ENCODE measurements at regions not wholly inside any gene's neighbourhood (a gene's known extent, or its start where the extent isn't known, plus 50 kb on each side); places are given as distances from the start of the nearest gene placed in this dataset.
"Not testable (repeated sequence)": the region's sequence is repeated elsewhere in the genome, so short reads cannot be mapped to it uniquely, and the experiment has no call there.

GRCh38 chr7:98735801-98736200 lies 118.7 kb downstream of the NPTX2 start:
- H3K4me3 ChIP-seq = no peak overlapping the region
- WGBS, 2 donors = 86 to 87% methylated on average over 14 of the region's 14 CpGs
- H3K4me1 ChIP-seq = no peaks in the 10 kb centered on the region
- intact Hi-C loops (cut with DNase I) = no loop called here
- no peak overlapping the region for H3K27ac ChIP-seq
- no peaks in the 10 kb centered on the region for H3K36me3 ChIP-seq
- no peak for DNase-seq
- no peak for TF ChIP-seq CTCF (IDR thresholded peaks at IDR 0.05)
- no peak for ATAC-seq
- peaks cover 0 to 19% (median 0%) of the 10 kb centered on the region in 7 donors for H3K27me3 ChIP-seq
- peaks cover 0 to 11% (median 0%) of the 10 kb centered on the region in 11 donors for H3K9me3 ChIP-seq

- not testable (repeated sequence) for ATAC-seq, H3K36me3 ChIP-seq
- 91 to 92% methylated on average over 9 of the region's 9 CpGs for whole genome bisulfite sequencing, 2 donors
Observed at GRCh38 chr7:98736461-98736860, 119.4 kb downstream of the NPTX2 start.

GRCh38 chr7:98737176-98737575 lies 120.1 kb downstream of the NPTX2 start:
- intact Hi-C loops (cut with DNase I) = no loop called here
- H3K36me3 ChIP-seq = no peaks in the 10 kb centered on the region
- ATAC-seq = no peak
- no peak for TF ChIP-seq CTCF (IDR thresholded peaks at IDR 0.05)
- H3K4me1 ChIP-seq = no peaks in the 10 kb centered on the region
- no peak overlapping the region for H3K4me3 ChIP-seq
- DNase-seq = no peak
- H3K9me3 ChIP-seq = peaks cover 0 to 11% (median 0%) of the 10 kb centered on the region in 11 donors
- WGBS, 2 donors = 82 to 84% methylated on average over 8 of the region's 8 CpGs
- H3K27ac ChIP-seq = no peak overlapping the region
- peaks cover 0 to 11% (median 0%) of the 10 kb centered on the region in 7 donors for H3K27me3 ChIP-seq

More at GRCh38 chr7:98736461-98736860, 119.4 kb downstream of the NPTX2 start:
- DNase-seq; intact Hi-C loops (cut with DNase I); H3K27ac ChIP-seq; H3K4me1 ChIP-seq; H3K4me3 ChIP-seq: not testable (repeated sequence)
- peaks cover 0 to 11% (median 0%) of the 10 kb centered on the region in 11 donors for H3K9me3 ChIP-seq
- H3K27me3 ChIP-seq = peaks cover 0 to 14% (median 0%) of the 10 kb centered on the region in 7 donors

GRCh38 chr7:98740643-98741042 lies 123.6 kb downstream of the NPTX2 start:
- 65 to 68% methylated on average over 3 of the region's 3 CpGs for WGBS, 2 donors
- H3K27me3 ChIP-seq = peaks cover 0 to 11% (median 0%) of the 10 kb centered on the region in 7 donors
- ATAC-seq = no peak

More at GRCh38 chr7:98740643-98741042, 123.6 kb downstream of the NPTX2 start:
- DNase-seq = no peak
- Histone ChIP-seq H3K27ac (no peak overlapping the region), H3K9me3 (peaks cover 0 to 7% (median 0%) of the 10 kb centered on the region in 11 donors), H3K36me3 (no peaks in the 10 kb centered on the region), H3K4me1 (no peaks in the 10 kb centered on the region), H3K4me3 (no peak overlapping the region)
- intact Hi-C loops (cut with DNase I) = loop anchor here in 3 of 10 donors (10.0 kb wide), 2 partner anchors 306 to 446 kb away; no protein-coding TSS in a partner anchor
- TF ChIP-seq CTCF (IDR thresholded peaks at IDR 0.05) = no peak
